ENCODE measurements at regions not wholly inside any gene's neighbourhood (a gene's known extent, or its start where the extent isn't known, plus 50 kb on each side); places are given as distances from the start of the nearest gene placed in this dataset.

GRCh38 chr18:29644276-29644675 lies 1398.3 kb downstream of the DSC3 start:
- DNase-seq = no peak

GRCh38 chr18:29629493-29630036 lies 1413.0 kb downstream of the DSC3 start:
- DNase-seq = no peak

DNA sequence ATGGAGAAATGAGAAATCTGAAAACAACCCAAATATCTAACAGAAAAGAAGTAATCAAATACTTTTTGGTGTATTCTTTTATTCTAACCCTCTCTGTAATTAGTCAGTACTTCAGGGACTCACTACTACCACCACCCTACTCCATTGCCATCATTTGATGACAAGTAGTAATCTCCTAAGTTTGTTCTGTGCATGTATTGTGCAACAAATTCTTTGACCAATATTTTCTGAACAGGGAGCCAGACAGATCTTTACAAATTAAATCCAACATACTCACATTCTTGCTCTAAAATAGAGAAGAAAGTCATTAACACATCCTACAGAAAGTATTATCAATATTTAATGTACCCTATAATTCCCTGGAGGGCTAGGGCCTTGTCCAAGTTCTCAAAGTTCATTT lies 1416.4 kb downstream of the DSC3 start:
- no peak for DNase-seq

GRCh38 chr18:29616867-29617266 lies 1425.7 kb downstream of the DSC3 start:
- no peak for DNase-seq

DNA sequence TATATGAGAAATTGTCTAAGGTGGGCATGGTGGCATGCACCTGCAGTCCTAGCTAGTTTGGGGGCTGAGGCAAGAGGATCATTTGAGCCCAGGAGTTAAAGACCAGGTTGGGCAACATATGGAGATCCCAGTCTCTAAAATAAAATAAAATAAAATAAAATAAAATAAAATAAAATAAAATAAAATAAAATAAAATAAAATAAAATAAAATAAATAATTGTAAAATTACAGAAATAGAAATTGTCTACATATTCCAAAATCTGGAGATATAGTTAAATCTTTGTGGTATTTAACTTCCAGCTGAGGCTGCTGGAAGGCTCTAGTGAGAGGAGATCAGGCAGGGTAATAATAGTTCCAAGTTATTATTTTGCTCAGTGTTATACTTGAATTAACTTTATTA lies 1432.1 kb upstream of the CDH2 start:
- no peak for DNase-seq

DNA sequence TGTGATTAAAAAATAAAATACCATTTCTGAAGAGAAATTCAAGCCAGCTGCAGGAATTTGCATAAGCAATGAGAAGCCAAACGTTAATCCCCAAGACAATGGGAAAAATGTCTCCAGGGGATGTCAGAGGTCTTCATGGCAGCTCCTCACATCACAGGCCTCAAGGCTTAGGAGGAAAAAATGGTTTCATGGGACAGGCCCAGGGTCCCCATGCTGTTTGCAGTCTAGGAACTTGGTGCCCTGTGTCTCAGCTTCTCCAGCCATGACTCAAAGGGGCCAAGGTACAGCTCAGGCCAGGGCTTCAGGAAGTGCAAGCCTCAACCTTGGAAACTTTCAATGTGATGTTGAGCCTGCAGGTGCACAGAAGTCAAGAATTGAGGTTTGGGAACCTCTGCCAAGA lies 1428.4 kb upstream of the CDH2 start:
- DNase-seq = no peak

DNA sequence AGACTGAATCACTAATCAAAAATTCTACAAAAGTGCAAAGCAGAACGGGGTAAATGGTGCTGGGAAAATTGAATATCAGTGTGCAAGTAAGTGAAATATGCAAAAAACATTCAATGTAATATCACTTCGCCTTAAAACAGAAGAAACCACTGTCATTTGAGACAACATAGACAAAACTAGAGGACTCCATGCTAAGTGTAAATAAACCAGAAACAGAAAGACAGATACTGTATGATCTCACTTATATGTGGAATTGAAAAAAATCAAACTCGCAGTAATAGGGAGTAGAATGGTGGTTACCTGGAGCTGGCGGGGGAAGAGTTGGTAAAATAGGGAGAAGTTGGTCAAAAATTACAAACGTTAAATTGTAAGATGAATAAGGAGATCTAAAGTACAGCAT lies 1420.0 kb upstream of the CDH2 start:
- DNase-seq = no peak

- DNase-seq = no peak
Observed at GRCh38 chr18:29594493-29594892, 1417.6 kb upstream of the CDH2 start.

- no peak for DNase-seq
Observed at GRCh38 chr18:29588446-29589100, 1411.6 kb upstream of the CDH2 start.

DNA sequence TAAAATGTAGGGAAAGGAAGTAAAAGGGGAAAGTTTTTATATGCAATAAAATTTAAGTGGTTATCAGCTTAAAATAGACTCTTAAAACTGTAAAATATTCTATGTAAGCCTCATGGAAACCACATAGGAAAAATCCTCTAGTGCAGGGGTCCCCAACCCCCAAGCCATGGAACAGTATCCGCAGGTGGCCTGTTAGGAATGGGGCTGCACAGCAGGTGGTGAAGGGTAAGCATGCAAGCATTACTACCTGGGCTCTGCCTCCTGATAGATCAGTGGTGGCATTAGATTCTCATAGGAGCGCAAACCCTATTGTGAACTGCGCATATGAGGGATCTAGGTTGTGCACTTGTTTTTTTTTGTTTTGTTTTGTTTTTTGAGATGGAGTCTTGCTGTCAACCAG lies 1409.3 kb upstream of the CDH2 start:
- no peak for DNase-seq

DNA sequence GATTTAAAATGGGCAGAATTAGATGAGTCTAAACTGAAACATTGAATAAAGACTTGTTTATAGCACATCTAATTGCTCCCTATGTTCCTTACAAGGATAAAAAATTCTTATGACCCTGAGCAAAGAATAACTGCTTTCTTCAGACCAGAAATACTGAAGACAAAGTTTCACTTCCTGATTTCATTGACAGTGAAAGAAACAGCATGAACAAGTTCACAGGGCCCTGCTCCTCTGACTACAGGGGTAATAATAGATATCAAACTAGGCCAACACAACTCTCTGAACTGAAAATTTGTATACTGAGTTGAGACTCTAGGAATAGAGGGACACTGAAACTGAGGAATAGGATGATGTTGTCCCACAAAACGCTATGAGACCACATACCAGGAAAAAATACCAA lies 1383.3 kb upstream of the CDH2 start:
- no peak for DNase-seq

GRCh38 chr18:29556070-29556469 lies 1379.1 kb upstream of the CDH2 start:
- no peak for DNase-seq

DNA sequence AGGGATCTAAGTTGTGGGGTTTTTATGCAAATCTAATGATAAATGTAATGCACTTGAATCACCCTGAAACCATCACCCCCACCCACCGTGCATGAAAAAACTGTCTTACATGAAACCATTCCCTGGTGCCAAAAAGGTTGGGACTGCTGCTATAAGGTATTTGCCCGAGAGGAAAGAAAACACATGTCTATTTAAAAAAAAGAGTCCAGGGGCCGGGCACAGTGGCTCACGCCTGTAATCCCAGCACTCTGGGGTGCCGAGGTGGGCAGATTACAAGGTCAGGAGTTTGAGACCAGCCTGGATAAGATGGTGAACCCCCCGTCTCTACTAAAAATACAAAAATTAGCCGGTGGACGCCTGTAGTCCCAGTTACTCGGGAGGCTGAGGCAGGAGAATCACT lies 1372.8 kb upstream of the CDH2 start:
- DNase-seq = no peak

DNA sequence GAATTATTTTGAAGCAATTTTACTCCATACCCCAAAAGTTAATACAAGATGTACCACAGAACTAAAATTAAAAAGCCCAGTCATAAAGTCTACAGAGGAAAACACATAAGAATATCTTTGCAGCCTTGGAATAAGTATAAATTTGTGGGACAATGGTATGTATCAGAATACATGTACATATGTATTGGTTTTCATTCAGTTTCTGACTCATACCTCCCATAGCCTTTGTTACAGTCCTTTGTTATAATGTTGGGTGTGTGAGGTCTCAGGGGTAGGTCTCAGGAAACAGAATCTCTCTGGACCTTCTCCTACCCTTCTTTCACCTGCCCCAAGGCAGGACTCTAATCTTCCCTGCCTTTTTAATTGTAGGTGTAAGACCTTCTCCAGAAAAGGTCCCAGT lies 1370.7 kb upstream of the CDH2 start:
- DNase-seq = no peak

DNA sequence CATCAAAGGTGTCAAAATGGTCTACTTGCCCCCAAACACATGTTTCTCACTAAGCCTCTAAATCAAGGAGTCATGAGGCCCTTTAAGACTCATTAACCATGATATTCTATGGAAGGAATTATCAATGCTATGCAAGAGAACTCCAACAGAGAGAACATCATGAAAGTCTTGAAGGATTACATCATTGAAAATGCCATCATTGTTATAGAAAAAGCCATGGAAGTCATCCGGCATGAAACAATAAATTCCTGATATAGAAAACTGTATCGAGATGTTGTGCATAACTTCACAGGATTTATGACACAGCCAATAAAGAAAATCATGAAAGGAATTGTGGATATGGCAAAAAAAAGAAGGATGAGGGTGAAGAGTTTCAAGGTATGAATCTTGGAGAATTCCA lies 1363.6 kb upstream of the CDH2 start:
- DNase-seq = no peak

- no peak for DNase-seq
Observed at GRCh38 chr18:29531746-29532145, 1354.8 kb upstream of the CDH2 start.

- no peak for DNase-seq
Observed at GRCh38 chr18:29523371-29523770, 1346.4 kb upstream of the CDH2 start.

GRCh38 chr18:29512761-29513160 lies 1335.8 kb upstream of the CDH2 start:
- DNase-seq = no peak

- no peak for DNase-seq
Observed at GRCh38 chr18:29512203-29512602, 1335.3 kb upstream of the CDH2 start.

DNA sequence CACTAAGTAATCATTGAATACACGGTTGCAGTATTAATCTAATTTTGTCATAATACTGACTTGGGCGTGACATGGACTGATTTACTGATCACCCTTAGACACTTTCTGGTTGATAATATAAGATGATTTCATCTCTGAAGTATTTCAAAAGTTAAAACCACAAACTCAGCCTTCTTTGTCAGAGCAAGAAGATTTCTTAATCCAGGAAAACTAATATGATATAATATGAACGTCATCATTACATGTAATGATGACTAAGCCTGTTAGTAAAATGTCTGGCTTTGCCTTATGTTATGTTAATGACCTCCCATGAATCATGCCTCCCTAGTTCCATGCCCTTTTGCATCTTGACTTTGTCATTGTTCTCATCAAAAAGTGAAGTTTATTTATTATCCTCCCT lies 1325.0 kb upstream of the CDH2 start:
- no peak for DNase-seq

GRCh38 chr18:29496152-29496680 lies 1319.3 kb upstream of the CDH2 start:
- no peak for DNase-seq

- no peak for DNase-seq
Observed at GRCh38 chr18:29494371-29494770, 1317.4 kb upstream of the CDH2 start.

GRCh38 chr18:29491907-29492306 lies 1315.0 kb upstream of the CDH2 start:
- DNase-seq = no peak

DNA sequence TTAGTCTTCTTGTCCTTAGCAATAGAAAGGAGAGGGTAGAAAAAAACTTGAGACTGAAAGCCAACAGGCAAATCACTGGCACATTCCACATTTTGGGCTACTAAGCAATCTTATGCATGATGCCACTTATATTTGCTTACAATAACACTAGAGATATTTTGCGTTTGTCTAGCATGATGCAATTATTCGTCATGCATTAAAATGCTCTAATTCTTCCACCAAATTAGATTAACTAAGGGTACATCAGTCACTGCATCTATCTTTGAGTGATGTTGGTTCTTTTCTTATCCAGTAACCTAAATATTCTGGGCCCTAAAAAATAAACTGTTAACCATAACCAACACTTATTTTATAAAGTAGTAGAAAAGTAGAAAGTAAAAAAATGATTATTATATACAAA lies 1311.7 kb upstream of the CDH2 start:
- DNase-seq = no peak

GRCh38 chr18:29465526-29465925 lies 1288.6 kb upstream of the CDH2 start:
- no peak for DNase-seq
